ENCODE measurements at regions not wholly inside any gene's neighbourhood (a gene's known extent, or its start where the extent isn't known, plus 50 kb on each side); places are given as distances from the start of the nearest gene placed in this dataset.
"Not testable (repeated sequence)": the region's sequence is repeated elsewhere in the genome, so short reads cannot be mapped to it uniquely, and the experiment has no call there.

GRCh38 chr1:96522927-96523326, 198.7 kb upstream of the PTBP2 start:
- no peak for DNase-seq

DNA sequence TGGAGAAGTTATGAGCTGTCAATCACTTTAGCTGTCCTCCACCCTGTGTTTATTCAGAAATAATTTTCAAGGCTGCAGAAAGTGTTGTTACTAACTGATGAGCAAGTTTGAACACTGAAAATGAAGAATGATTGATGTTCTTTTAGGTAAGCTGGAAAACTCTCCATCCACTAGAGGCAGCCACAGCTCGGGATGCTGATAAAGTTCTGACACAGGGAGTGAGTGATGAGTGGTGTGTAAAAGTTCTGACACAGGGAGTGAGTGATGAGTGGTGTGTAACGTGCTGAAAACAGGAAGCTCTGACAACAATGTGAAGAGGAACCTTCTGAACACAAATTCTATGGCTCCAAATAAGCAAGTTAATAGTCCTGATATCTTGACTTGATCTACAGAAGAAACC, 197.5 kb upstream of the PTBP2 start:
- DNase-seq = peak; percentile 35

DNA sequence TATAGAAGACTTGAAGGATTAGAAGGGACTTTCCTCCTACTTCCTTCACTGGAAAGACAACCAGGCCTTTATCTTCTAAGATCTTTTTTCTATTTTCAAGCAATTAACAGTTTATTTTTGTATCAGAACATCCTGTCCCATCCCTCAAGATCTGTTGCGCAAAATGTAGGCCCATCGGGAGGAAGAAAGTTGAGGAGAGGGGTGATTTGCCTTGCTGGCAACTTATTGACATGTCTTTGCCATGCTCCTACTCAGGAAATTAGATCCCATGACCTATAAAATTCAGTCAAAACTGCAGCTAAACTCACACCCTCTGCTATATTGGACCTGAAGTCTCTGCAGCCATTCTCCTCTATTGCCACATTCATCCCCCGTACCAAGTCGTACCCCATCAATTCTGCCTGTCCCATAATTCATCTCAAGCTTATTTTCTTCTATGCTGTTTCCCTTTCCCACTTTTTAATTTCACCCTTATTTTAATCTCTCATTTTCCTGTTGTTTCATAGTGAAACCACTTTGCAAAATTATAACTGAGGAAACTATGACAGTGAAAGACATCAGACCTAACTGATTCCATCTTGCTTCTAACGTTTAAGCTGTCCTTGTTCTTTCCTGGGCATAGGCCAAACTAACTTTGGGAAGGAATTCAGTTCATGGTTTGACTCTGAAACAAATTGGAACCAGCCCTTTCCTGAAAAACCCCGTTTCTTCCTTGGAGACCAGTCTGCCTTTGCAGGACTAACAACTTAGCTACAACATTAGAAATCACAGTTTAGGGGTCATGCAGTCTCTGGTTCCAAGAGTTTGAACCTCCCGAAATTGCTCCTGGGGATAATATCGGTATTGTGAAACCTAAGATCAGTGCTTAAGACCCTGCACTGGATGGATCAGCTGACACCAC, 195.7 kb upstream of the PTBP2 start:
- no peak for DNase-seq

GRCh38 chr1:96528672-96529071, 192.9 kb upstream of the PTBP2 start:
- DNase-seq = not testable (repeated sequence)

GRCh38 chr1:96533820-96534219, 187.8 kb upstream of the PTBP2 start:
- DNase-seq = no peak

GRCh38 chr1:96536581-96536980, 185.0 kb upstream of the PTBP2 start:
- no peak for DNase-seq

DNA sequence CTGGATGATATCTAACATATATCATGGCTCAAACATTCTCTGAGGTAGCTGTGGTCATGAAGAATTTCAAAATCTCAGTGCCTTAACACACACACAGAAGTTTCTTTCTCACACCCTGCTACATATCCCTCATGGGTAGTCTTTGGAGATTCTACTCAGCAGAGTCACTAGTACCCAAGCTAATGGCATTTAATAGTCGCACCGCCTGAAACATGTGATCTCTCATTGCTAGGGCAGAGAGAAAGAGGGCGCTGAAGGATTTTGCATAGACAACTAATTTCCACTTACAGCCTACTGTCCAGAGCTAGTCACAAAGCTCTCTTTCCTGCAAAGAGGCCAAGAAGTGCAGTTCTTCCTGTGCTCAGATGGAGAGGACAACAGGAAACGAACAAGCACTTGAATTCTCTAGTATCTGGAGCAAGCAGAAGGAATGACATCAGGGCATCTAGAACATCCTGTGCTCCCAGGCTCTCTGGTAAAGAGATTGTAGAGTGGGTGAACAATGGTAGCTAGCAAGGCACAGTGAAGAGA, 183.4 kb upstream of the PTBP2 start:
- peak; percentile 52 for DNase-seq

DNA sequence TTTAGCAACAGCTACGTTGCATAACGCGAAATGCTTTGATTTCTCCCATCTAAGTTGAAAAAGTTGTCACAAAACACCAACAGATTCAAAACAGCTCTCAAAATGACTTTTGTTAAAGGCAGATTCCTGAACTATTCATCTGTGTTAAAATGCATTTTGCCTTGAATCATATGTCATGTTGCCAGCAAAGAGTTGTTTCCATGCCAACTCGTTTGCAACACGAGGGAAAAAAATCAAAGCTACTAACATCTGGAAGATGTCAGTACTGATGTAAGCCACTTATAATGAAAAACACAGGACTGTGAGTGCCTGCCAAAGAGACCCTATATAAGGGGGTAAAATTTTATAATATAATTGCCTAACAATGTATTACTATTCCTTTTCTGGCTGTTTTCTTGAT, 182.7 kb upstream of the PTBP2 start:
- DNase-seq = no peak

DNA sequence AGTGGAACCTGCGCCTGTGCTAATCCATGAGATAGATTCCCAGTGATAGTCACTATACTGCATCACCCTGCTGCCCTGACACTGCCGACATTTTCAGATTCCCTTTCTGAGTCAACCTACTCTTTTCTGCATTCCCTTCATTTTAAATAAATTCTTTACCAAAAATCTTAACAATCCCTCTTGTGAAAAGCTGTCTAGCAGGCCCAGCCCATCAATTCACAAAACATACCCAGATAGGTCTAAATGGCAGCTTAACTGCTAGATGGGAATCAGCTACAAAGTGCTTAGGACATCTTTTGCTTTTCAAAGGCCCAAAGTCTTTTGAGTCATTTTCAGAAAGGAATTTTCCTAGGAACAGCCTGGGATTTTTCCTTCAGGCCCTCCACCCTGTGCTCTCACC, 180.1 kb upstream of the PTBP2 start:
- no peak for DNase-seq

GRCh38 chr1:96544051-96544830, 177.3 kb upstream of the PTBP2 start:
- DNase-seq = no peak

DNA sequence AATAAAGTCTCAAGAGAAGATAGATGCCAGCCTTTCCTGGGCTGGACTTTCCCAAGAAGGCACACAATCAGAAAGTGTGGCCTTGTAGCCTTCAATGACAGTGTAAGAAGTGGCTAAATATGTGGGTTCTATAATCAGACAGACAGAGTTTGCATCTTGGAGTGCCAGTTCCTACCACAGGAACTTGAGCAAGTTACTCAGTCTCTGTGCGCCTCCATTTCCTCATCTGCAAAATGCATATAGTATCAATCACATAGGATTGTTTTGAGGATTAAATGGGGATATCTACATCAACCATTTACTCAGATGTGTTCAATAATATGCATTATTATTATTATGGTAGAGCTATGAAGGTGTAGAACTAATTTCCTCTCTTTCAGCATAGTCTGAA, 176.8 kb upstream of the PTBP2 start:
- DNase-seq = no peak

- no peak for DNase-seq
Measured at GRCh38 chr1:96545935-96546656, 175.5 kb upstream of the PTBP2 start.

DNA sequence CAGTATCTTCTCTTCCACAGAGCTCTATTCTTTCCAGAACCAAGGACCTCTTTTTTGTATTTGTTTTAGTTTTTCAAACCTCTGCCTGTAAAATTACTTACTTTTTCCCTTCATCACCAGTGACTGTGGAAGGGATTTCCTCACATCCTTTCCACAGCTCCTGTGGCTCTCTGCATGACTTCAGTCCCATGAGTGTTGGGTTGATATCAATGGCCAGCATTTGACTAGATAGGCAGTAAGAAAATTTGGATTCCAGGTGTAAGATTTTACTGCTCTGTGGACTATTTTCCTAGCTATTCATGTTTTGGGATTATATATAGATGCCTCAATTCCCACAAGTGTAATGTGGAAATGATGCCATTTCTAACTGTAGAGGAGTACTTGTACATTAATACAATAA, 171.5 kb upstream of the PTBP2 start:
- no peak for DNase-seq

DNA sequence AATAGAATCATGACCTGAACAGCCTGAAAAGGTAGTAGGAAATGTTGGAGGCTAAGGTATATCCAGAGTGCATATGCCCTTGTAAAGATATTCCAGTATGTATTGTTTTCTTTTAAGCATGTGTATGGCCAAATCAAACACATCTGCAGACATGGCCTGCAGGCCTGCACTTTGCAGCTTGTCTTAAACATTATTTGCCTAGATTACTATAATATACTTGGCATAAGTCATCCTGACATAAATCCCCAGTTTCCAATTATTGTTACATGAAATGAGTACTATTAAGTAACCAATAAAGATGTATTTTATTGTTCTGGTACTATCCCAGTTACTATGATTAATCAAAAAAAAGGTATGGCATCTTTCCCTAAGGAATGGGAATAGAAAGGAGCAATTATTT, 169.1 kb upstream of the PTBP2 start:
- DNase-seq = no peak

GRCh38 chr1:96553811-96554210, 167.8 kb upstream of the PTBP2 start:
- DNase-seq = no peak

DNA sequence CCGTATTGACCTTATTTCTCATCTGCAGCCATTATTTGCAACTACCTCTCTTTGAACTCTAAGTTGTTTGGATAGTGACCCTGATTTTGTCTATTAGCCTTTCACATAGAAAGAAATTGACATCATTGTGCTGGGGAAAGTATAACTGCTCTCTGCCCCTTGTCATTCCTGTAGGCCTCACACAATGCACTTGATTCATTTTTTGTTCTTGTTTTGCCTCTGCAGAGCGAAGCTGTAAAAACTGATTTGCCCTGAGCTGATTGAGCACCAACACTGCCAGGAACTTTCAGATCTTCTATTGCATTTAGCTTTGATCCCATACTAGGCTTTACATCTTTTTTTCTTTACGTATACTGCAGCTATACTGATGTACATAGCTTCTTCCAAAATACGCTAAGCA, 167.2 kb upstream of the PTBP2 start:
- DNase-seq = no peak

DNA sequence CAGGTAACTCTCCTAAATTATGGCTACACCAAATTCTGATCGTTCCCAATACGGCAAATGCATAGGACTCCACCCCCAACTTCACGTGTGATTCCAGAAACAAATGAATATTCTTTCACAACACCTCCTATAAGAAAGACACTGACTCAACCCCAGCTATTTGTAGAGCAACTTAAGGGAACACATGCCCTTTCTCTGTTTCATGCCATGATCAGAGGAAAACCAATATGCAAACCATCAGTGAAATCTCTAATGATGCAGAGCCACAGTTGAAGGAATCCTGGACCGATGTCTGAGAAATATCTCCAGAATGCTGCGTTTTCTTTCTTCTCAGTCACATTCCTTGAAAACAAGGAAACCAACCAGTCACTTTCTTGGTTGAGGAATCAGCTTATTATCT, 164.2 kb upstream of the PTBP2 start:
- DNase-seq = no peak

DNA sequence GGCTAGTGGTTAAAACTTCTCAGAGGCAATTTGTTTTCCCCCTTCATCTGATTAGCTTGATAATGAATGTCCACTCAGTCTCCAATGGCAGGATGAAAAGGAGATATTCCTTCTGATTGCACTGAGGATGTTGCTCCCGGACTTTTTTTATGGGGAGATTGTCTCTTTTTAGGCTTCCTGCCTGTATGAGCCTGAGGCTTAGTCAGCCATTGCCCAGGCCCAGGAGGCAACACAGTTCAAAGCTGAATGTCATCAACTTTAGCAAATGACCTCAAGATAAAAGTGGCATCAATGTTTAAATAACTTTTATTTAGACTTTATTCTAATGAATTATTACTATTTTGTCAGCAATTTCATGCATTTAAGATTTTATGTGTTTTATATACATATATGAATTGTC, 162.9 kb upstream of the PTBP2 start:
- DNase-seq = no peak

- no peak for DNase-seq
Measured at GRCh38 chr1:96559181-96559580, 162.4 kb upstream of the PTBP2 start.

- DNase-seq = peak; percentile 93
Measured at GRCh38 chr1:96559707-96560596, 161.6 kb upstream of the PTBP2 start.

DNA sequence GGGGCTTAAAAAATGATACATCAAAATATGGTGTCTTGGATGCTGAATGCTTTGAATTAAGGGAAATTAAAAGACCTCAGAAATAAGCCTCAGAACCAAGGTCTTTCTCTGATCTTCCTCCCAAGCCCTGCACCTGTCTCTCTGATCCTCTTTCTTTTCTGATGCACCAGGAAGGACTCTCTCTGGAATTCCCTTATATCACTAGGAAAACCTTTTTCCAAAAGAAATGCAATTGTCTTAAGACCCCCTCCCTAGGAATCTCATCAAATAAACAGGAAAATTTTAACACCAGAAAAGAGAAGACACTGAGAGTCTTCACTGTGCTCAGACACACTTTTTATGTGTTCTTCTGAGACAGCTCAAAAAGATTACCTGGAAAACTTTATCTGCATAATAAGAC, 159.5 kb upstream of the PTBP2 start:
- DNase-seq = no peak

DNA sequence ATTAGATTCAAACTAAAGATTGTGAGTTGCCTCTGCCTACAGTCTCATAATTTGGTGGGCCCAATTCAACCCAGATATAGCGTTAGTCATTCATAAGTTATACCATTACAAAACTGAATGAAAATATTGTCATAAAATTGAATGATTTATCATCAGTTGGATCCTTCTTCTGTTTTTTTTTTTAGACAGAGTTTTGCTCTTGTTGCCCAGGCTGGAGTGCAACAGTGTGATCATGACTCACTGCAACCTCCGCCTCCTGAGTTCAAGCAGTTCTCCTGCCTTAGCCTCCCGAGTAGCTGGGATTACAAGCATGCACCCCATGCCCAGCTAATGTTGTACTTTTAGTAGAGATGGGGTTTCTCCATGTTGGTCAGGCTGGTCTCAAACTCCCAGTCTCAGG, 157.2 kb upstream of the PTBP2 start:
- DNase-seq = not testable (repeated sequence)
